A549 (cell line): ENCODE measurements at regions not wholly inside any gene's neighbourhood (a gene's known extent, or its start where the extent isn't known, plus 50 kb on each side); places are given as distances from the start of the nearest gene placed in this dataset.

ENCODE experiments used
- CHD2 ChIP-seq: fragments of 150-350 bp; IDR thresholded peaks from 2 replicates; pipeline ENCODE4 v1.6.1; 2014; ENCODE audit warnings: low read length; ENCODE audit not compliant: partially characterized antibody
- EHMT2 ChIP-seq: fragments of 200-600 bp; sonication (generic); IDR thresholded peaks from 2 replicates; pipeline ENCODE4 v1.6.1; 2016; ENCODE audit warnings: antibody characterized with exemption, low read depth, mild to moderate bottlenecking, moderate library complexity
- PBX3 ChIP-seq: IDR thresholded peaks from 2 replicates; pipeline ENCODE4 v1.6.1; 2012
- REST ChIP-seq: fragments of 200-600 bp; sonication (generic); IDR thresholded peaks from 2 replicates; pipeline ENCODE4 v1.6.1; 2016; ENCODE audit warnings: antibody characterized with exemption, mild to moderate bottlenecking, moderate library complexity
- RNF2 ChIP-seq: fragments of 200-600 bp; sonication (generic); IDR thresholded peaks from 2 replicates; pipeline ENCODE4 v1.6.1; 2016; ENCODE audit warnings: low read depth, mild to moderate bottlenecking, antibody characterized with exemption, moderate library complexity, borderline replicate concordance
- ZC3H11A ChIP-seq: fragments of 450-650 bp; IDR thresholded peaks from 2 replicates; pipeline ENCODE4 v1.6.1; 2014; ENCODE audit warnings: antibody characterized with exemption, mild to moderate bottlenecking
- TF ChIP-seq, protein P1 (sequence below): IDR thresholded peaks from 2 replicates; pipeline ENCODE4 v1.6.1; 2012
- TF ChIP-seq, protein P2 (sequence below): fragments of >200 bp; sonication (Bioruptor Twin); formaldehyde crosslinking; IDR thresholded peaks from 3 replicates; pipeline ENCODE4 v1.5.1; 2016
- TF ChIP-seq, protein P3 (sequence below): fragments of 150-350 bp; IDR thresholded peaks from 2 replicates; pipeline ENCODE4 v1.6.1; 2014; ENCODE audit warnings: low read depth, mild to moderate bottlenecking, low read length

GRCh38 chr1:17930635-17931034 is 175.5 kb downstream of the ACTL8 start:
- TF ChIP-seq ZC3H11A (no peak), RNF2 (no peak), CHD2 (no peak), EHMT2 (no peak), PBX3 (no peak), REST (no peak)
- TF ChIP-seq, protein P1, sequence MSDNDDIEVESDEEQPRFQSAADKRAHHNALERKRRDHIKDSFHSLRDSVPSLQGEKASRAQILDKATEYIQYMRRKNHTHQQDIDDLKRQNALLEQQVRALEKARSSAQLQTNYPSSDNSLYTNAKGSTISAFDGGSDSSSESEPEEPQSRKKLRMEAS: no peak
- TF ChIP-seq, protein P2, sequence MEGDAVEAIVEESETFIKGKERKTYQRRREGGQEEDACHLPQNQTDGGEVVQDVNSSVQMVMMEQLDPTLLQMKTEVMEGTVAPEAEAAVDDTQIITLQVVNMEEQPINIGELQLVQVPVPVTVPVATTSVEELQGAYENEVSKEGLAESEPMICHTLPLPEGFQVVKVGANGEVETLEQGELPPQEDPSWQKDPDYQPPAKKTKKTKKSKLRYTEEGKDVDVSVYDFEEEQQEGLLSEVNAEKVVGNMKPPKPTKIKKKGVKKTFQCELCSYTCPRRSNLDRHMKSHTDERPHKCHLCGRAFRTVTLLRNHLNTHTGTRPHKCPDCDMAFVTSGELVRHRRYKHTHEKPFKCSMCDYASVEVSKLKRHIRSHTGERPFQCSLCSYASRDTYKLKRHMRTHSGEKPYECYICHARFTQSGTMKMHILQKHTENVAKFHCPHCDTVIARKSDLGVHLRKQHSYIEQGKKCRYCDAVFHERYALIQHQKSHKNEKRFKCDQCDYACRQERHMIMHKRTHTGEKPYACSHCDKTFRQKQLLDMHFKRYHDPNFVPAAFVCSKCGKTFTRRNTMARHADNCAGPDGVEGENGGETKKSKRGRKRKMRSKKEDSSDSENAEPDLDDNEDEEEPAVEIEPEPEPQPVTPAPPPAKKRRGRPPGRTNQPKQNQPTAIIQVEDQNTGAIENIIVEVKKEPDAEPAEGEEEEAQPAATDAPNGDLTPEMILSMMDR: no peak
- TF ChIP-seq, protein P3, sequence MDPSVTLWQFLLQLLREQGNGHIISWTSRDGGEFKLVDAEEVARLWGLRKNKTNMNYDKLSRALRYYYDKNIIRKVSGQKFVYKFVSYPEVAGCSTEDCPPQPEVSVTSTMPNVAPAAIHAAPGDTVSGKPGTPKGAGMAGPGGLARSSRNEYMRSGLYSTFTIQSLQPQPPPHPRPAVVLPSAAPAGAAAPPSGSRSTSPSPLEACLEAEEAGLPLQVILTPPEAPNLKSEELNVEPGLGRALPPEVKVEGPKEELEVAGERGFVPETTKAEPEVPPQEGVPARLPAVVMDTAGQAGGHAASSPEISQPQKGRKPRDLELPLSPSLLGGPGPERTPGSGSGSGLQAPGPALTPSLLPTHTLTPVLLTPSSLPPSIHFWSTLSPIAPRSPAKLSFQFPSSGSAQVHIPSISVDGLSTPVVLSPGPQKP: no peak
